Kidney (tissue), 13 donors: ENCODE measurements at regions not wholly inside any gene's neighbourhood (a gene's known extent, or its start where the extent isn't known, plus 50 kb on each side); places are given as distances from the start of the nearest gene placed in this dataset.

Source experiments
- DNase-seq, 5 donors: peaks; one replicate each; pipeline ENCODE4 v3.0.0-alpha.2; 2013 to 2020
- FAIRE-seq: peaks from 2 replicates; lab custom pipeline; 2012; peaks lifted over from hg19 to GRCh38; lab: Jason Lieb, UNC
- H3K27ac ChIP-seq, 2 donors: one replicate each; pipeline ENCODE4 v1.7.0; 2013; ENCODE audit warnings: low read depth in 2 of 2, low read length in 2 of 2, inconsistent platforms in 1 of 2
- H3K27me3 ChIP-seq: one replicate; pipeline ENCODE4 v1.7.1; 2013; ENCODE audit warnings: low read length, inconsistent platforms; ENCODE audit not compliant: control insufficient read depth, insufficient read depth
- H3K36me3 ChIP-seq, 3 donors: one replicate each; pipeline versions ENCODE4 v1.7.0 to v1.7.1; 2013; ENCODE audit warnings: low read length in 3 of 3, control low read depth in 1 of 3, inconsistent platforms in 1 of 3; ENCODE audit not compliant: insufficient read depth in 3 of 3, control insufficient read depth in 2 of 3
- H3K4me1 ChIP-seq, 3 donors: one replicate each; pipeline versions ENCODE4 v1.7.0 to v1.7.1; 2013; ENCODE audit warnings: low read length in 3 of 3, inconsistent platforms in 1 of 3, low read depth in 1 of 3; ENCODE audit not compliant: control insufficient read depth in 2 of 3, insufficient read depth in 2 of 3
- H3K4me3 ChIP-seq, 3 donors: one replicate each; pipeline versions ENCODE4 v1.7.0 to v1.8.1; 2013; ENCODE audit warnings: low read length in 3 of 3, control low read depth in 1 of 3, inconsistent platforms in 1 of 3
- H3K9ac ChIP-seq, 3 donors: one replicate each; pipeline versions ENCODE4 v1.7.0 to v1.7.1; 2013; ENCODE audit warnings: low read length in 3 of 3, control low read depth in 1 of 3, inconsistent platforms in 1 of 3
- H3K9me3 ChIP-seq, 3 donors: one replicate each; pipeline versions ENCODE4 v1.7.0 to v1.7.1; 2013; ENCODE audit warnings: low read length in 3 of 3, control low read depth in 1 of 3, inconsistent platforms in 1 of 3; ENCODE audit not compliant: control insufficient read depth in 2 of 3, insufficient read depth in 1 of 3
- CTCF ChIP-seq: IDR thresholded peaks from 3 replicates; pipeline ENCODE4 v1.5.1; 2012; ENCODE audit warnings: mild to moderate bottlenecking, moderate library complexity, borderline replicate concordance; ENCODE audit not compliant: insufficient read depth; ENCODE audit errors: extremely low read depth
- intact Hi-C: fragments of 100-400 bp; cut with DNase I; formaldehyde crosslinking; loops from one replicate; pipeline ENCODE4 v1.11.1; 2022
- donor health status: control.
- donor health status: control.
- donor health status: control.
- donor health status: control.
- donor health status: control.
- donor health status: DM: yes; HTN: yes; CAD: no.
- donor health status: Normal renal cell carcinoma (clear cell type).

GRCh38 chr11:20278727-20279126, 84.8 kb upstream of the HTATIP2 start:
- H3K9ac ChIP-seq = no peak overlapping the region
- peaks cover 0 to 6% (median 0%) of the 10 kb centered on the region in 3 donors for H3K9me3 ChIP-seq
- no peak for TF ChIP-seq CTCF
- H3K27me3 ChIP-seq = no peaks in the 10 kb centered on the region
- FAIRE-seq (no peak), DNase-seq (peak in 1 of 5 donors; percentile 6)
- H3K27ac ChIP-seq = no peak overlapping the region
- intact Hi-C loops = no loop called here
- H3K36me3 ChIP-seq = no peaks in the 10 kb centered on the region
- H3K4me1 ChIP-seq = no peaks in the 10 kb centered on the region
- no peak overlapping the region for H3K4me3 ChIP-seq

GRCh38 chr11:20277014-20277413, 86.5 kb upstream of the HTATIP2 start:
- FAIRE-seq (no peak), DNase-seq (peak in 1 of 5 donors; percentile 55)
- Histone ChIP-seq H3K9me3 (no peaks in the 10 kb centered on the region), H3K4me1 (no peaks in the 10 kb centered on the region), H3K27me3 (no peaks in the 10 kb centered on the region), H3K4me3 (no peak overlapping the region), H3K9ac (no peak overlapping the region), H3K36me3 (no peaks in the 10 kb centered on the region), H3K27ac (no peak overlapping the region)
- intact Hi-C loops = no loop called here
- TF ChIP-seq CTCF = no peak

- intact Hi-C loops = no loop called here
- no peak for FAIRE-seq
- TF ChIP-seq CTCF = no peak
Observed at GRCh38 chr11:20275987-20276965, 87.2 kb upstream of the HTATIP2 start.

More at GRCh38 chr11:20275987-20276965, 87.2 kb upstream of the HTATIP2 start:
- Histone ChIP-seq H3K4me1 (no peaks in the 10 kb centered on the region), H3K27ac (no peak overlapping the region), H3K9me3 (no peaks in the 10 kb centered on the region), H3K4me3 (no peak overlapping the region), H3K9ac (no peak overlapping the region), H3K27me3 (no peaks in the 10 kb centered on the region), H3K36me3 (no peaks in the 10 kb centered on the region)
- DNase-seq = peak in 4 of 5 donors; percentile 14 to 58 (median 44)
